SH-SY5Y (cell line): ENCODE measurements at regions not wholly inside any gene's neighbourhood (a gene's known extent, or its start where the extent isn't known, plus 50 kb on each side); places are given as distances from the start of the nearest gene placed in this dataset.

ENCODE experiments used
- GATA2 ChIP-seq: IDR thresholded peaks from 2 replicates; pipeline ENCODE4 v1.6.1; 2011; ENCODE audit warnings: mild to moderate bottlenecking, low read depth, low read length
- GATA3 ChIP-seq: IDR thresholded peaks from 2 replicates; pipeline ENCODE4 v1.6.1; 2011; ENCODE audit warnings: low read depth, mild to moderate bottlenecking, low read length, moderate library complexity

GRCh38 chr10:33600381-33600780 lies 265.9 kb upstream of the NRP1 start:
- no peak for TF ChIP-seq GATA3
- no peak for TF ChIP-seq GATA2
